D721Med (cell line): ENCODE measurements at regions not wholly inside any gene's neighbourhood (a gene's known extent, or its start where the extent isn't known, plus 50 kb on each side); places are given as distances from the start of the nearest gene placed in this dataset.

Experiments
- DNase-seq: peaks from one replicate; pipeline ENCODE4 v3.0.0; 2011; ENCODE audit warnings: low spot score; ENCODE audit not compliant: insufficient read length
- FAIRE-seq: peaks from 2 replicates; lab custom pipeline; 2011; peaks lifted over from hg19 to GRCh38; lab: Jason Lieb, UNC
- TF ChIP-seq, protein P1 (sequence below): IDR thresholded peaks from 2 replicates; pipeline ENCODE4 v1.5.1; 2012; ENCODE audit warnings: mild to moderate bottlenecking, control low read depth; ENCODE audit not compliant: insufficient read depth; ENCODE audit errors: missing control alignments

DNA sequence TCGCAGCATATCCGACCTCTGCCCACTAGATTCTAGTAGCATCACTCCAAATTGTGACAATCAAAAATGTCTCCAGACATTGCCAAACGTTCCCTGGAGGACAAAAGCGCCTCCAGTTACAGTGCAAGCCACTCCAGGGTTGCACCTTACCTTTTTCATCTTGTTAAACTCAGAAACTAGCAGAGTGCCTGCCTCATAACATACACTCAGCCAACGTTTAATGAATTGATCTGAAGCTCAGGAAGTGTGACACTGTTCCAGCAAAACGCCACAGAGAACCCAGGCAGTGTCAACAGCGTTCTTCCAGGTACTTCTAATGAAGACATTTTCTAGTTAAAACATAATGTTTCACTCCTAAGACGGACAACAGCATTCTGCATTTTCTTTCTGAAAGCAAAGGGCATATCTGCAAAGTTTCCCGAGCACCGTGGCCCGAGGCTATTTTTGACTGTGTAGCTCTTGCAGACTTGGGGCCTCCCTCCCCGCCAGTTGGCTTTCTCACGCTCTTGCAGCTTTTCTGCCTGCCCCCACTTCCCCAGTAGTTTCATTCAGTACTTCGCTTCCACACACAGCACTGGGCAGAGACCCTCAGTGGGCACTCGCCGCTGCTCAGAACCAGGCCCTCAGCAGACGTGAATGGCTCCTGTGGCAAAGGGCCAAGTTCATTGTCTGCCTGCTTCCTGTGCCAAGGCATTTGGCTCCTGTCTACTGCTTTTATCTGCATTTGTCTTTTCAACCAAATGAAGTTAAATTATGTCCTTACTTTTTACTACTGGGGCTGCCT lies 133.4 kb upstream of the TTC29 start:
- FAIRE-seq (no peak), DNase-seq (no peak)
- TF ChIP-seq, protein P1, sequence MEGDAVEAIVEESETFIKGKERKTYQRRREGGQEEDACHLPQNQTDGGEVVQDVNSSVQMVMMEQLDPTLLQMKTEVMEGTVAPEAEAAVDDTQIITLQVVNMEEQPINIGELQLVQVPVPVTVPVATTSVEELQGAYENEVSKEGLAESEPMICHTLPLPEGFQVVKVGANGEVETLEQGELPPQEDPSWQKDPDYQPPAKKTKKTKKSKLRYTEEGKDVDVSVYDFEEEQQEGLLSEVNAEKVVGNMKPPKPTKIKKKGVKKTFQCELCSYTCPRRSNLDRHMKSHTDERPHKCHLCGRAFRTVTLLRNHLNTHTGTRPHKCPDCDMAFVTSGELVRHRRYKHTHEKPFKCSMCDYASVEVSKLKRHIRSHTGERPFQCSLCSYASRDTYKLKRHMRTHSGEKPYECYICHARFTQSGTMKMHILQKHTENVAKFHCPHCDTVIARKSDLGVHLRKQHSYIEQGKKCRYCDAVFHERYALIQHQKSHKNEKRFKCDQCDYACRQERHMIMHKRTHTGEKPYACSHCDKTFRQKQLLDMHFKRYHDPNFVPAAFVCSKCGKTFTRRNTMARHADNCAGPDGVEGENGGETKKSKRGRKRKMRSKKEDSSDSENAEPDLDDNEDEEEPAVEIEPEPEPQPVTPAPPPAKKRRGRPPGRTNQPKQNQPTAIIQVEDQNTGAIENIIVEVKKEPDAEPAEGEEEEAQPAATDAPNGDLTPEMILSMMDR, result no peak

DNA sequence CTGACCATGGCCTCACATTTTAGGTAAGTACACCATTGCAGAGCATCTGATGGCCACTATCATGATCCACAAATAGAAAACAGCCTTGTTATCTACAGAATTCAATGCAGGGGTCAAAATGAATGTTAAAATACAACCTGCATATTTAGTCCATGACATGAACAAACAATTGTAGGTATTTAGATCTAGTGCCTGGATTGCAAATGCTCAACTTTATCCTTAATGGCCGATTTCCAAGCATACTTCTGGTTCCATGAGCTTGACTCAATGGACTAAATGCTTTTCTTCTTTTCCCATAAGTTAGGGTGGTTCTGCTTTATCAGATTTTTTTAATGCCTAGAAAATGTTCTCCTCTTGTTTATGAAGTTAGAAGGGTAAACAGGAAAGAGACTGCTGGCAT lies 139.2 kb upstream of the TTC29 start:
- TF ChIP-seq, protein P1, result no peak
- no peak for DNase-seq
- no peak for FAIRE-seq

DNA sequence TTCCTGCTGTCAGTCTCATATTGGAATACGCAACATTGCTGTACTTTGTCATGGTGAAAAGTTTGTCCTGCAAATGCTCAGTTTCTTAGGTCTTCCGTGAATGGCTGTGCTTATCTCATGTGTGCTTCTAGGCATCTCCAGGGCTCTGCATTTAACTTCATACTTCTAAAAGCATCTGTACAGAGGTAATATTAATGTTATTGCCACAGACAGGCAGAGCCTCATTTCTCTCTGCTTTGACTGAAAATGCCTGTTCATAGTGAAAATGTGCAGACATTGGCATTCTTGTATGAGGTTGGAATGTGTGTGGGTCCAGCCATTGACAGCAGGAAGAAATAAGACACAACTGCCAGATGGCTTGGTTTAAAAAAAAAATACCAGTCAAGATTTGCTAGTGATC lies 140.1 kb upstream of the TTC29 start:
- DNase-seq (no peak), FAIRE-seq (no peak)
- TF ChIP-seq, protein P1, result no peak

DNA sequence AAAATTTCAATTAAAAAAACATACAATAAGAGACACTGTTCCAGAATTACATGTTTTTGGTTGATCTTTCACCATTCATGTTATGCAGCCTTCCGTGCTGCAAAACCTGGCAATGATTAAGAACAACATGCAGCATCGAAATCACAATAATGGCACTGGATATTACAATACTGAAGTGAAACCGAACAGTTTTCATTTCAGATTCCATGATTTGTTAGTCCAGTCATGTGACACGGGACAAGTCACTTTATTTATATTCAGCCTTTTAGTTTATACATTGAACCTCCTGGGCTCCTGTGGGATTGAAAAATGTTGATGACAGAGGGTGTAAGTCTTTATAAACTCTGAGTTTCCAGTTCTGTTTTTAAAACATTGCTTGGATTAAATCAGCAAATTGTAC lies 142.5 kb upstream of the TTC29 start:
- TF ChIP-seq, protein P1, result no peak
- DNase-seq (no peak), FAIRE-seq (no peak)

DNA sequence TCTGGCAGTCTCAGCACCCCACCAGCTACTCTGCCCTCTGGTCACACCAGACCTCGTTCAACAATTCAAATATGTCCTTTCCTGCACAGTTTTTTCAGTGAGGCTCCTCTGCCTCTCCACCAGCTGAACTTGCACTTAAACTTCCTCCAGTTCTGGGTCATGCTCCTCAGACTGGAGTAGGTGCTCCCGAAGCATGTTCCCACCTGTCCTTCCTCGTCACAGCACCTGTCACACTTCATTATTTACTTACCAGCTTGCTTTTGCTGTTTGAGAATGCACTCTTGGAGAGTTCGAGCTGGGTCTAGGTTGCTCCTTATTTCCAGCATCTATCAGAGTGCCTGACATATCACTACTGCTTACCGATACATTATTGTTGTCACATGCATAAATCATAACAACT lies 144.8 kb upstream of the TTC29 start:
- FAIRE-seq (no peak), DNase-seq (no peak)
- TF ChIP-seq, protein P1, result no peak

DNA sequence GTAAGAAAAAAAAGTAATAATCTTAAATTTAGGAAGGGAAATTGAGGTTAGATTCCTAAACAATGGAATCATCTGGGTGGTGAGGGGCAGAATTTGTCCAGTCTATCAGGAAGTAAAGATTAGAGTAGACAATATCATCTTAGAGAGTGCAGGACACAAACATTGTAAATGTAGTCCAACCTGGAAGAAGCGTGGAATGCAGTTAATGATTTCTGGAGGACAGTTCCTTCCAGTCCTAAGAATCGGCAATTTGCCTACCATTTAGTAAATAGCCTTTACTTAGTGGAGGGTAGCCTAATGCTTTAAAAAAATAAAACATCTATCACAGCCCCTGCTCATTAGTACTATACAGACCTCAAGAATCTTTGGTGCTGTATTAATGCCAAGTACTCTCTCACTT lies 147.5 kb upstream of the TTC29 start:
- FAIRE-seq, result no peak
- no peak for DNase-seq
- TF ChIP-seq, protein P1, result no peak

DNA sequence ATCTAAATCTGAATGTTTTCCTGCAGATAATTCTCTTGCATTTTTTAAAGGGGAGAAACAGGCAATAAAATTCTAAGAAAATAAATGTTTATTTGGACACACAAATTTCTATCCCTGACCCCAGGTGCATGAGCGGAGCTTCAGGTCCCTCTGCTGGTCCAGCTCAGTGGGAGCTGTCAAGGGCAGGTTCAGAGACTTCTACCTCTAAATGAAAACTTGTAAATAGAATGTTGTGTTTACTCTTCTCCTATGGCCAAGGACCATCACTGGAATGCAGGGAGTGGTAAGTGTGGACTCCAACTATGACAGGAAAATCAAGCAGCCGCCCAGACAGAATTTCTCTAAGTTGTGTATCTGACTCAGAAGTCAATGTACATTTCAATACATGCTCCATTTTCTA lies 148.6 kb upstream of the TTC29 start:
- TF ChIP-seq, protein P1, result no peak
- DNase-seq (no peak), FAIRE-seq (no peak)
